GM12874 (cell line): ENCODE measurements at regions not wholly inside any gene's neighbourhood (a gene's known extent, or its start where the extent isn't known, plus 50 kb on each side); places are given as distances from the start of the nearest gene placed in this dataset.

ENCODE experiments used
- TF ChIP-seq, protein P1 (sequence below): IDR thresholded peaks from 2 replicates; pipeline ENCODE4 v1.5.1; 2011; ENCODE audit warnings: low read depth, mild to moderate bottlenecking, control low read depth, low read length, moderate library complexity; ENCODE audit not compliant: insufficient read depth

DNA sequence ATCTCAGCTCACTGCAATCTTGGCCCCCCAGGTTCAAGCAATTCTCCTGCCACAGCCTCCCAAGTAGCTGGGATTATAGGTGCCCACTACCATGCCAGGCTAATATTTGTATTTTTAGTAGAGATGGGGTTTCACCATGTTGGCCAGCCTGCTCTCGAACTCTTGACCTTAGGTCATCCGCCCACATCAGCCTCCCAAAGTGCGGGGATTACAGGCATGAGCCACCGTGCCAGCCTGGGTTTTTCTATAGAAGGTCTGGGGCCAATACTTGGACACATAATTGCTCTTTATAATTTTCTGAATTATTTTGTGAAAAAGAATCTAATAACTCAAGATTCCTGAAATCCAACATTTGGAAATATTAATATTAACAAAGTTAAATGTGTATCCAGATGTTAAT is 1267.7 kb upstream of the ADGRL4 start:
- TF ChIP-seq, protein P1, sequence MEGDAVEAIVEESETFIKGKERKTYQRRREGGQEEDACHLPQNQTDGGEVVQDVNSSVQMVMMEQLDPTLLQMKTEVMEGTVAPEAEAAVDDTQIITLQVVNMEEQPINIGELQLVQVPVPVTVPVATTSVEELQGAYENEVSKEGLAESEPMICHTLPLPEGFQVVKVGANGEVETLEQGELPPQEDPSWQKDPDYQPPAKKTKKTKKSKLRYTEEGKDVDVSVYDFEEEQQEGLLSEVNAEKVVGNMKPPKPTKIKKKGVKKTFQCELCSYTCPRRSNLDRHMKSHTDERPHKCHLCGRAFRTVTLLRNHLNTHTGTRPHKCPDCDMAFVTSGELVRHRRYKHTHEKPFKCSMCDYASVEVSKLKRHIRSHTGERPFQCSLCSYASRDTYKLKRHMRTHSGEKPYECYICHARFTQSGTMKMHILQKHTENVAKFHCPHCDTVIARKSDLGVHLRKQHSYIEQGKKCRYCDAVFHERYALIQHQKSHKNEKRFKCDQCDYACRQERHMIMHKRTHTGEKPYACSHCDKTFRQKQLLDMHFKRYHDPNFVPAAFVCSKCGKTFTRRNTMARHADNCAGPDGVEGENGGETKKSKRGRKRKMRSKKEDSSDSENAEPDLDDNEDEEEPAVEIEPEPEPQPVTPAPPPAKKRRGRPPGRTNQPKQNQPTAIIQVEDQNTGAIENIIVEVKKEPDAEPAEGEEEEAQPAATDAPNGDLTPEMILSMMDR: no peak

DNA sequence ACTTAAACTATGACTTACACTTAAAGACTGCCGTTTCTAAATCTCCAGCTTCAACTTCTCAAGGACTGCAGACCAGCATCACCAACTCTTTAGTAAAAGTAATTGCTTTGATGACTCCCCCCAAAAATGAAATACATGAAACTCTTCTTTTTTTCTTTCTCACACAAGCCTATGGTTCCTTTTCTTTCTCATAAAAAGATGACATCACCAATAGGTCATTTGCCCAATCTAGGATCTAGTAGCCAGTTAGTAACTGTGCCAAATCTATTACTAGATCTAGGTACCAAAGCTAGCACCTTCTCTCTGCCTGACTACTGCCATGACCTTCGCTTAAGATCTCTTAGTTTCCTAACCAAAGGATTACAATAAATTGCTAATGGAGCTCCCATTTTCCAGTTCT is 1266.0 kb upstream of the ADGRL4 start:
- TF ChIP-seq, protein P1: no peak

DNA sequence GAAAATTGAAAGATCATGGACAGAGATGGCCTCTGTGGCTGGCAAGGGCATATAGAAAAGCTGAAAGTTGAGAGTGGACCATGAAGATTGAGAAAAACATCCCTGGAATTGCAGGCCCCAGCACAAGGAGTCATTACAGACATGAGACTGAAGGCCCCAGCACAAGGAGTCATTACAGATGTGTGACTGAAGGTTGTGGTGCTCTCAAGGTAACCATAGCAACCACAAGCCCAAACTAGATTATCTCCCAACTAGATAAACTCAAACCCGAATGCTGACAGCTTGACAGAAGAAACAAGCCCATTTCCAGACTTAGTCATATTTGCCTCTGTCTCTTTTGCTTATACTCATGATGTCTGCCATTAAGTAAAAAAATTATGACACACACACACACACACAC is 1252.1 kb upstream of the ADGRL4 start:
- TF ChIP-seq, protein P1: no peak

DNA sequence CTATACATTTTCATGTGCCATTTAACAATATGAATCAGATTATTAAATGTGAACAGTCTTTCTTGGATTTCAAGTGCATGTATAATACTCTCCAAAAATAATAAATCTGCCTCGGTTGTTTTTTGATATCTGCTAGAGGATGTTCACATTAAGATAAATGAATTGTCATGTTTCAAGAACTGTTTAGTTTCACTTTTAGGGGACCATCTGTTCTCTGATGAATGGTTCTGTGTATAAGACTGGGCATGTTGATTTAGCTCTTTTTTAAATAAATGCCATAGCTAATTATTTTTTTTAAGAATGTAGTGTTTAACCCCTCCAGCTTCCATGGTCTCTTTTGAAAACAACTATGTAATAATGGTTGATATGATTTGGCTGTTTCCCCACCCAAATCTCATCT is 1245.1 kb upstream of the ADGRL4 start:
- TF ChIP-seq, protein P1: no peak

DNA sequence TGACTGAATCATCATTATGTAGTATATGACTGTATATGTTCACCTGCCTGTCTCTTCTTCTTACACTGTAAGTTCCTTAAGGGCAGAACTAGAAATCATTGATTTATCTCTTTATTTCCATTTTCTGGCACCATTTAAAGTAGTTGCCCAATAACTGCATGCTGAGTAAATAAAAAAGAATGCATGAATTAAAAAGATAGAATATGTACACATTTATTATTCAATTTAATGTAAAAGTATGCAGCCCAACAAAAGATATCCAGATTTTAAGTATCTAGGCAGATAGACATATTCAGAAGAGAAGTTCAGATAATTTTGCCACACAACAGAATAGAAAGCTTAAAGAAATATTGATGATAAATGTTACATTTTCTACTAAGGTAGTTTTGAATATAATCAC is 1244.6 kb upstream of the ADGRL4 start:
- TF ChIP-seq, protein P1: no peak

DNA sequence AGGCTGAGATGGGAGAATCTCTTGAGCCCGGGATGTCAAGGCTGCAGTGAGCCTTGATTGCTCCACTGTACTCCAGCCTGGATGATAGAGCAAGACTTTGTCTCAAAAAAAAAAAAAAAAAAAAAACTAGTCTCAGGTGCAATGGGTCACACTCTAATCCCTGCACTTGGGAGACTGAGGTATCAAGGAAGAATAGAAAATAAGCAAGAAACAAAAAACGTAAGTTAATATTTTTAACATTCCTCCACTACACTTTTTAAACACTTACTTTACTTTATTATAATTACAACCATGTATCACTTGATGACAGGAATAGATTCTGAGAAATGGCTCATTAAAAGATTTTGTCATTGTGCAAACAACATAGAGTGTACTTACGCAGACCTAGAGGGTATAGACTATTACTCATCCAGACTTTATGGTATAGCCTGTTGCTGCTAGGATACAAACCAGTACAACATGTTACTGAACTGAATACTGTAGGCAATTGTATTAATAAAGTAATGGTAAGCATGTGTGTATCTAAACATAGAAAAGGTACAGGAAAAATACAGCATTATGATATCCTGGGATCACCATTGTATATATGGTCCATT is 1244.1 kb upstream of the ADGRL4 start:
- TF ChIP-seq, protein P1: no peak

DNA sequence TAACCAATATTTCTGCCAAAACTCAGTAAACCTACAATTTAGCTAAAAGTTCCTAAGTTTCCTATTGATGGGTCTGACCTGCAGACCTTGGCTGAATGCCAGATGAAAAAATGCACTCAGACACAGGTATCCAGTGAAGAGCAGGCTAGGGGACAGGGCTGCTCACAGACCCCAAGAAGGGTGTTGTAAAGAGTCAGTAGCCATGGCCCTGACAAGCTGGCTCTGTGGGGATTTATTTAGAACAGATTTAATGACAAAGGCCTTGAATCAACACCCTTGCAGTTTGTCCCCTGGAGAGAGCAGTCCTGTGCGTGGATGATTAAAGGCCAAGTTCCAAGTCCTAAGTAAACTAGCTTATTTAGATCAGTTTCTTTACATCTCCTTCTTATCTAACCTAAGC is 1243.2 kb upstream of the ADGRL4 start:
- TF ChIP-seq, protein P1: no peak
